HCT116 (cell line): ENCODE measurements at regions not wholly inside any gene's neighbourhood (a gene's known extent, or its start where the extent isn't known, plus 50 kb on each side); places are given as distances from the start of the nearest gene placed in this dataset.

Experiments used
- ATAC-seq: fragments of 200-7000 bp; cut with Tn5 transposase; 2 replicates; pipeline ENCODE4 v1.9.1; 2020; ENCODE audit warnings: mild to moderate bottlenecking, moderate library complexity
- BruUV-seq: library from RNA; stranded (reverse); fragments of 400-500 nt; replicated peaks from 2 replicates; lab custom pipeline; 2021; lab: Mats Ljungman, UMichigan
- CTCF ChIA-PET: fragments of 300-600 bp; sonication (Branson Sonifier 250); formaldehyde crosslinking; loops from one replicate; lab custom pipeline; 2021; ENCODE audit warnings: antibody characterized with exemption; lab: Charles Lee
- POLR2A ChIA-PET: fragments of 300-600, 350-600 bp; sonication (Branson Sonifier 250); formaldehyde crosslinking; loops from one replicate; lab custom pipeline; 2021; ENCODE audit warnings: antibody characterized with exemption; lab: Charles Lee
- RAD21 ChIA-PET, 2 experiments: fragments of 300-600 bp; sonication (Branson Sonifier 250); formaldehyde crosslinking; loops; one replicate each; lab custom pipeline; 2023; ENCODE audit warnings: low total read pairs in 2 of 2; ENCODE audit not compliant: uncharacterized antibody in 2 of 2, unreplicated experiment in 2 of 2, low non-redundant PET in 1 of 2; lab: Charles Lee
- DNase-seq: peaks from one replicate; pipeline ENCODE4 v3.0.0-alpha.2; 2010; ENCODE audit warnings: low read depth, low spot score
- H2AFZ ChIP-seq: fragments of 200-600 bp; shearing (Covaris generic), sonication (generic); 2 replicates; pipeline ENCODE4 v1.6.1; 2017; ENCODE audit warnings: low read depth, mixed run types, mixed read lengths, antibody characterized with exemption, low read length; ENCODE audit not compliant: poor library complexity, severe bottlenecking
- H3K27ac ChIP-seq: 2 replicates; pipeline ENCODE4 v1.5.1; 2012; ENCODE audit warnings: low read depth, low read length
- H3K27me3 ChIP-seq: fragments of 200-600 bp; sonication (generic); 2 replicates; pipeline ENCODE4 v1.6.1; 2016; ENCODE audit warnings: mixed run types, low read length, mixed read lengths; ENCODE audit not compliant: insufficient read depth
- H3K36me3 ChIP-seq, 2 experiments: fragments of 200-500 bp in 1 of 2; fragments of 200-600 bp in 1 of 2; sonication (Bioruptor generic) in 1 of 2; sonication (generic) in 1 of 2; 2 replicates each; pipeline versions ENCODE4 v1.5.1 to v1.6.1; 2014 to 2016; ENCODE audit warnings: low read length in 2 of 2, inconsistent platforms in 1 of 2, mixed read lengths in 1 of 2, mixed run types in 1 of 2; ENCODE audit not compliant: insufficient read depth in 2 of 2, control insufficient read depth in 1 of 2
- H3K4me1 ChIP-seq, 2 experiments: fragments of 200-600 bp in 1 of 2; sonication (generic) in 1 of 2; 2 replicates each; pipeline versions ENCODE4 v1.5.1 to v1.6.1; 2012 to 2017; ENCODE audit warnings: low read length in 2 of 2, inconsistent platforms in 1 of 2, mild to moderate bottlenecking in 1 of 2, mixed read lengths in 1 of 2, mixed run types in 1 of 2, moderate library complexity in 1 of 2; ENCODE audit not compliant: insufficient read depth in 2 of 2, control insufficient read depth in 1 of 2
- H3K4me2 ChIP-seq: fragments of 200-600 bp; sonication (generic); 2 replicates; pipeline ENCODE4 v1.6.1; 2017; ENCODE audit warnings: mixed run types, low read length, mixed read lengths
- H3K4me3 ChIP-seq, 2 experiments: fragments of 200-600 bp in 1 of 2; sonication (generic) in 1 of 2; replicated peaks in 1 of 2; 2 replicates each; pipeline ENCODE4 v1.5.1; 2011 to 2016; ENCODE audit warnings: low read length in 2 of 2, control low read depth in 1 of 2, low read depth in 1 of 2, mild to moderate bottlenecking in 1 of 2, mixed read lengths in 1 of 2, mixed run types in 1 of 2
- H3K79me2 ChIP-seq: fragments of 200-600 bp; sonication (generic); 2 replicates; pipeline ENCODE4 v1.6.1; 2017; ENCODE audit warnings: mild to moderate bottlenecking, mixed run types, low read length, moderate library complexity, mixed read lengths; ENCODE audit not compliant: insufficient read depth
- H3K9ac ChIP-seq: fragments of 200-600 bp; sonication (generic); 2 replicates; pipeline ENCODE4 v1.6.1; 2016; ENCODE audit warnings: low read length, mixed read lengths
- H3K9me2 ChIP-seq: fragments of 200-600 bp; sonication (generic), shearing (Covaris generic); 2 replicates; pipeline ENCODE4 v1.6.1; 2017; ENCODE audit warnings: mixed run types, mild to moderate bottlenecking, moderate library complexity; ENCODE audit not compliant: insufficient read depth
- H3K9me3 ChIP-seq, 2 experiments: fragments of 200-500 bp in 1 of 2; fragments of 200-600 bp in 1 of 2; sonication (Bioruptor generic) in 1 of 2; sonication (generic) in 1 of 2; 2 replicates each; pipeline ENCODE4 v1.6.1; 2014 to 2017; ENCODE audit warnings: low read length in 2 of 2, mixed read lengths in 2 of 2, inconsistent platforms in 1 of 2, low read depth in 1 of 2, mild to moderate bottlenecking in 1 of 2, mixed run types in 1 of 2, moderate library complexity in 1 of 2; ENCODE audit not compliant: control insufficient read depth in 1 of 2, insufficient read depth in 1 of 2
- H4K20me1 ChIP-seq: fragments of 200-600 bp; sonication (generic), shearing (Covaris generic); 2 replicates; pipeline ENCODE4 v1.6.1; 2017; ENCODE audit warnings: mixed run types, mild to moderate bottlenecking, moderate library complexity; ENCODE audit not compliant: insufficient read depth
- CBX3 ChIP-seq: IDR thresholded peaks from 2 replicates; pipeline ENCODE4 v1.6.1; 2012; ENCODE audit warnings: low read depth
- CEBPB ChIP-seq: IDR thresholded peaks from 2 replicates; pipeline ENCODE4 v1.6.1; 2012; ENCODE audit warnings: low read depth
- EGR1 ChIP-seq: IDR thresholded peaks from 2 replicates; pipeline ENCODE4 v1.6.1; 2012; ENCODE audit warnings: low read depth
- ELF1 ChIP-seq: IDR thresholded peaks from 2 replicates; pipeline ENCODE4 v1.6.1; 2012; ENCODE audit warnings: low read depth, borderline replicate concordance
- EZH2 ChIP-seq: fragments of 200-600 bp; sonication (generic); IDR thresholded peaks from 2 replicates; pipeline ENCODE4 v1.6.1; 2017; ENCODE audit warnings: antibody characterized with exemption, mixed run types
- EZH2phosphoT487 ChIP-seq: fragments of 200-600 bp; IDR thresholded peaks from 2 replicates; pipeline ENCODE4 v1.6.1; 2018; ENCODE audit warnings: antibody characterized with exemption, borderline replicate concordance
- FOSL1 ChIP-seq: IDR thresholded peaks from 2 replicates; pipeline ENCODE4 v1.6.1; 2012; ENCODE audit warnings: low read depth
- JUND ChIP-seq: IDR thresholded peaks from 2 replicates; pipeline ENCODE4 v1.6.1; 2012
- POLR2A ChIP-seq: IDR thresholded peaks from 2 replicates; pipeline ENCODE4 v1.7.0; 2011; ENCODE audit warnings: borderline replicate concordance; ENCODE audit not compliant: insufficient read depth, insufficient read length; ENCODE audit errors: extremely low read depth
- POLR2AphosphoS5 ChIP-seq: IDR thresholded peaks from 2 replicates; pipeline ENCODE4 v1.6.1; 2011; ENCODE audit warnings: mild to moderate bottlenecking, low read depth, low read length, moderate library complexity
- RAD21 ChIP-seq: IDR thresholded peaks from 2 replicates; pipeline ENCODE4 v1.6.1; 2012; ENCODE audit warnings: low read depth, mild to moderate bottlenecking
- REST ChIP-seq: IDR thresholded peaks from 2 replicates; pipeline ENCODE4 v1.6.1; 2012; ENCODE audit warnings: low read depth
- TCF7L2 ChIP-seq: IDR thresholded peaks from 2 replicates; pipeline ENCODE4 v1.7.0; 2011; ENCODE audit warnings: borderline replicate concordance, inconsistent platforms; ENCODE audit not compliant: insufficient read depth, insufficient read length; ENCODE audit errors: extremely low read depth
- YY1 ChIP-seq: IDR thresholded peaks from 2 replicates; pipeline ENCODE4 v1.6.1; 2011; ENCODE audit warnings: low read length, low read depth, moderate library complexity, mild to moderate bottlenecking; ENCODE audit not compliant: insufficient replicate concordance; ENCODE audit errors: extremely low read depth
- ZBTB33 ChIP-seq: IDR thresholded peaks from 2 replicates; pipeline ENCODE4 v1.6.1; 2011; ENCODE audit warnings: mild to moderate bottlenecking, low read length, moderate library complexity; ENCODE audit not compliant: insufficient replicate concordance; ENCODE audit errors: extremely low read depth
- ZFX ChIP-seq: fragments of 450-650 bp; IDR thresholded peaks from 2 replicates; pipeline ENCODE4 v1.6.1; 2017
- ZNF274 ChIP-seq: fragments of 200-500 bp; sonication (Bioruptor generic); IDR thresholded peaks from 2 replicates; pipeline ENCODE4 v1.6.1; 2014; ENCODE audit warnings: mild to moderate bottlenecking, low read depth, low read length, inconsistent platforms
- intact Hi-C: fragments of 100-400 bp; cut with micrococcal nuclease; formaldehyde crosslinking; loops from 2 replicates; pipeline ENCODE4 v1.10.0; 2022
- TF ChIP-seq, protein P1 (sequence below), 3 experiments: fragments of 200-600 bp in 1 of 3; sonication (generic) in 1 of 3; IDR thresholded peaks in 2 of 3; conservative IDR thresholded peaks in 1 of 3; 2 replicates each; pipeline ENCODE4 v1.5.1; 2012 to 2017; ENCODE audit warnings: low read depth in 2 of 3, low read length in 2 of 3, antibody characterized with exemption in 1 of 3, borderline replicate concordance in 1 of 3, control low read depth in 1 of 3, mild to moderate bottlenecking in 1 of 3, mixed read lengths in 1 of 3, mixed run types in 1 of 3, moderate library complexity in 1 of 3; ENCODE audit not compliant: insufficient read depth in 1 of 3
- TF ChIP-seq, protein P2 (sequence below): IDR thresholded peaks from 2 replicates; pipeline ENCODE4 v1.6.1; 2012

GRCh38 chr17:77728871-77729270 is 229.6 kb upstream of the TNRC6C start:
- H3K27ac ChIP-seq = no peak overlapping the region
- no peak overlapping the region for H3K9ac ChIP-seq
- ChIA-PET POLR2A (no interaction called here), RAD21 (no interaction called here), CTCF (no interaction called here)
- no TSS peak for BruUV-seq
- no peak for ATAC-seq
- no peak for TF ChIP-seq CEBPB
- TF ChIP-seq ZBTB33 = no peak
- TF ChIP-seq POLR2A = no peak
- TF ChIP-seq FOSL1 = no peak
- no peak for TF ChIP-seq ZFX
- no peak for TF ChIP-seq JUND
- no peak for TF ChIP-seq POLR2AphosphoS5
- no peak for TF ChIP-seq CBX3
- TF ChIP-seq RAD21 = no peak
- TF ChIP-seq, protein P1, sequence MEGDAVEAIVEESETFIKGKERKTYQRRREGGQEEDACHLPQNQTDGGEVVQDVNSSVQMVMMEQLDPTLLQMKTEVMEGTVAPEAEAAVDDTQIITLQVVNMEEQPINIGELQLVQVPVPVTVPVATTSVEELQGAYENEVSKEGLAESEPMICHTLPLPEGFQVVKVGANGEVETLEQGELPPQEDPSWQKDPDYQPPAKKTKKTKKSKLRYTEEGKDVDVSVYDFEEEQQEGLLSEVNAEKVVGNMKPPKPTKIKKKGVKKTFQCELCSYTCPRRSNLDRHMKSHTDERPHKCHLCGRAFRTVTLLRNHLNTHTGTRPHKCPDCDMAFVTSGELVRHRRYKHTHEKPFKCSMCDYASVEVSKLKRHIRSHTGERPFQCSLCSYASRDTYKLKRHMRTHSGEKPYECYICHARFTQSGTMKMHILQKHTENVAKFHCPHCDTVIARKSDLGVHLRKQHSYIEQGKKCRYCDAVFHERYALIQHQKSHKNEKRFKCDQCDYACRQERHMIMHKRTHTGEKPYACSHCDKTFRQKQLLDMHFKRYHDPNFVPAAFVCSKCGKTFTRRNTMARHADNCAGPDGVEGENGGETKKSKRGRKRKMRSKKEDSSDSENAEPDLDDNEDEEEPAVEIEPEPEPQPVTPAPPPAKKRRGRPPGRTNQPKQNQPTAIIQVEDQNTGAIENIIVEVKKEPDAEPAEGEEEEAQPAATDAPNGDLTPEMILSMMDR (IDR thresholded peaks at IDR 0.05 in 2 of 3, conservative IDR thresholded peaks at IDR 0.05 in 1 of 3; ENCODE audit: borderline replicate concordance in 1 of 3, insufficient read depth in 1 of 3, low read depth in 2 of 3, low read length in 2 of 3) = no peak
- TF ChIP-seq, protein P2, sequence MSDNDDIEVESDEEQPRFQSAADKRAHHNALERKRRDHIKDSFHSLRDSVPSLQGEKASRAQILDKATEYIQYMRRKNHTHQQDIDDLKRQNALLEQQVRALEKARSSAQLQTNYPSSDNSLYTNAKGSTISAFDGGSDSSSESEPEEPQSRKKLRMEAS = no peak
- no peak for TF ChIP-seq REST
- no peak for TF ChIP-seq ZNF274
- no peak for TF ChIP-seq ELF1
- TF ChIP-seq EZH2 = no peak
- no peak for TF ChIP-seq EZH2phosphoT487
- TF ChIP-seq YY1 = no peak
- TF ChIP-seq TCF7L2 = no peak
- no peak for TF ChIP-seq EGR1
- no peak for DNase-seq
- no peaks in the 10 kb centered on the region for H3K36me3 ChIP-seq
- H3K4me1 ChIP-seq = no peaks in the 10 kb centered on the region
- H3K9me3 ChIP-seq = peaks cover 0 to 5% of the 10 kb centered on the region in 2 experiments; a peak in 1 of 4 replicates
- H4K20me1 ChIP-seq = no peaks in the 10 kb centered on the region
- H3K27me3 ChIP-seq = peaks cover 5% of the 10 kb centered on the region; the same call in 1 of the 2 replicates
- no peaks in the 10 kb centered on the region for H3K79me2 ChIP-seq
- no peak overlapping the region for H3K4me3 ChIP-seq
- H3K9me2 ChIP-seq = no peaks in the 10 kb centered on the region
- no peak overlapping the region for H2AFZ ChIP-seq
- H3K4me2 ChIP-seq = no peak overlapping the region
- intact Hi-C loops = loop anchor here (2.0 kb wide), 1 partner anchor 186 kb away; no protein-coding TSS in a partner anchor
